ENCODE measurements at regions not wholly inside any gene's neighbourhood (a gene's known extent, or its start where the extent isn't known, plus 50 kb on each side); places are given as distances from the start of the nearest gene placed in this dataset.
"Not testable (repeated sequence)": the region's sequence is repeated elsewhere in the genome, so short reads cannot be mapped to it uniquely, and the experiment has no call there.

DNA sequence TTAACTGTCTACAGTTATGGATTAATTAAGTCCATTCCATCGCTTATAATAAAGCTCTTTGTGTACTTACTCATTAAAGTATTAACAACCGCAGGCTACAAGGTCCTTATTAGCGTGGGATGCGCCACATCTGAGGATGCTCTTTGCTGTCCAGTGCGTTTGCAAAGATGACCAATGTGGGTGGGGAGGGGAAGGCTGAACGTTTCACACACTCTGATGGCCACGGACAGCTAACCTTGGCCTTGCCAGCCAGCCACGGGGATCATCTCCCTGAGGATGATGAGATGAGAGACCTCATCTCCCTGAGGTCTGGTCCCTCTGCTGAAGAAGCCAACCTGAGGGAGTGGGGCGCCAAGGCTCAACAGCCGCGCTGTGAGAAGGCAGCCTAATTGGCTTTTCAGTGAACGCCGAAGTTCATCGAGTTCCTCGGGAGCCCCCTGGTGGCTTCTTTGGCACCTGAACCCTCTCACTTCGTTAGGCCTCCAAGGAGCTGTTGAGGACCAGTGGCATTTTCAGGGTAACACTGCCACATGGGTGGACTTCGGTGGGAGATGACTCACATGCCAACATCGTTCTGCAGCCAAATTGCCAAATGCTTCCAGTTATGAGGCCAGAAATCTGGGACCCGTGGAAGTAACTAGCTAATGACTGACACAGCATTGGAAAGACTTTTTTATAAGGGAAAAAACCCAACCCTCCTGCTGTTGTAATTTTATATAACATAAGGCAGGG lies 69.3 kb upstream of the SEC11C start:
- H3K27ac ChIP-seq, result no peak overlapping the region
- no peak for TF ChIP-seq POLR2A (IDR thresholded peaks at IDR 0.05)
- TF ChIP-seq, protein P1, sequence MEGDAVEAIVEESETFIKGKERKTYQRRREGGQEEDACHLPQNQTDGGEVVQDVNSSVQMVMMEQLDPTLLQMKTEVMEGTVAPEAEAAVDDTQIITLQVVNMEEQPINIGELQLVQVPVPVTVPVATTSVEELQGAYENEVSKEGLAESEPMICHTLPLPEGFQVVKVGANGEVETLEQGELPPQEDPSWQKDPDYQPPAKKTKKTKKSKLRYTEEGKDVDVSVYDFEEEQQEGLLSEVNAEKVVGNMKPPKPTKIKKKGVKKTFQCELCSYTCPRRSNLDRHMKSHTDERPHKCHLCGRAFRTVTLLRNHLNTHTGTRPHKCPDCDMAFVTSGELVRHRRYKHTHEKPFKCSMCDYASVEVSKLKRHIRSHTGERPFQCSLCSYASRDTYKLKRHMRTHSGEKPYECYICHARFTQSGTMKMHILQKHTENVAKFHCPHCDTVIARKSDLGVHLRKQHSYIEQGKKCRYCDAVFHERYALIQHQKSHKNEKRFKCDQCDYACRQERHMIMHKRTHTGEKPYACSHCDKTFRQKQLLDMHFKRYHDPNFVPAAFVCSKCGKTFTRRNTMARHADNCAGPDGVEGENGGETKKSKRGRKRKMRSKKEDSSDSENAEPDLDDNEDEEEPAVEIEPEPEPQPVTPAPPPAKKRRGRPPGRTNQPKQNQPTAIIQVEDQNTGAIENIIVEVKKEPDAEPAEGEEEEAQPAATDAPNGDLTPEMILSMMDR (IDR thresholded peaks at IDR 0.05), result peak; percentile 63 to 86 (median 82)
- no peak overlapping the region for H3K4me3 ChIP-seq
- peak; percentile 67 to 94 (median 83) for DNase-seq
- H3K27me3 ChIP-seq, result no peaks in the 10 kb centered on the region
- H3K9me3 ChIP-seq (replicated peaks in 1 of 3), result no peaks in the 10 kb centered on the region
- intact Hi-C loops (cut with DNase I), result no loop called here
- no peaks in the 10 kb centered on the region for H3K36me3 ChIP-seq (replicated peaks in 1 of 2)
- 26 to 66% (median 26%) methylated on average over 7 to 19 of the region's 19 CpGs for WGBS, 4 donors
- H3K4me1 ChIP-seq (replicated peaks in 1 of 2), result no peaks in the 10 kb centered on the region

DNA sequence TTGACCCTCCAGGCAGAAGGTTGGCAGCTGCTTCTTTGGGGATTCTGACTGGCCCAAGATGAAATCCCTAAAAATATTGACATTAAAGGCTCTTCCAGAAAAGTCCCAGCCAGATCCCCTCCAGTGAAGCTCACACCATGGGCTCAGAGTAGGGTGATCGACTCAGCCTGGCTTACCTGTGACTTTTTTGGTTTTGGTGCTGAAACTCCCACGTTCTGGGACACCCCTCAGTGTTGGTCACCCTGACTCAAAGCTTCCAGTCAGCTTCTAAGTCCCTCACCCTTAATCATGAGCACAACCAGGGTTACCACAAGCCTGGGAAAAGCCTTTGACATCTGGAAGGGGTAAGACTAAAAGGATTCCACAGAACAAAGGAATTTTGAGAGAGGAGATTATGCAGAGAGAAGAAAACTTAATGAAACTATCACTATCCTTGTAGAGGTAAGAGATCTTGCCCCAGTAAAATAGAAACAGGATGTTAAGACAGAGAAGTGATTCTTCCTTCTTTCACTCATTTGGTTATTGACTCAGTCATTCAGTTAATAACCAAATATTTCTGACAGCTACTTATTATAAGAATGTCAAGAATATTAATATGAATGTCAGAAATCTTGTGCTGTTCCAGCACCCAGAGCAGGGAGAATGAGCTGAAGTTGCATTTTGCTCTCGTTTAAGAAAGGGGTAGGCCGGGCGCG lies 66.8 kb upstream of the SEC11C start:
- no peak for TF ChIP-seq POLR2A (IDR thresholded peaks at IDR 0.05)
- TF ChIP-seq, protein P1 (IDR thresholded peaks at IDR 0.05), result no peak
- no peaks in the 10 kb centered on the region for H3K27me3 ChIP-seq

GRCh38 chr18:59075923-59076322 lies 63.8 kb upstream of the SEC11C start:
- no peak overlapping the region for H3K4me3 ChIP-seq
- H3K36me3 ChIP-seq (replicated peaks in 1 of 2), result no peaks in the 10 kb centered on the region
- intact Hi-C loops (cut with DNase I), result no loop called here
- DNase-seq, result no peak
- no peaks in the 10 kb centered on the region for H3K27me3 ChIP-seq
- 55 to 60% (median 57%) methylated on average over 3 of the region's 3 CpGs for WGBS, 4 donors
- TF ChIP-seq, protein P1 (IDR thresholded peaks at IDR 0.05), result no peak
- TF ChIP-seq POLR2A (IDR thresholded peaks at IDR 0.05), result no peak
- H3K9me3 ChIP-seq (replicated peaks in 1 of 3), result no peaks in the 10 kb centered on the region
- no peaks in the 10 kb centered on the region for H3K4me1 ChIP-seq (replicated peaks in 1 of 2)
- no peak overlapping the region for H3K27ac ChIP-seq

More for the DNA sequence above, 66.8 kb upstream of the SEC11C start:
- intact Hi-C loops (cut with DNase I), result no loop called here
- Histone ChIP-seq H3K4me3 (no peak overlapping the region), H3K27ac (no peak overlapping the region), H3K9me3 (replicated peaks in 1 of 3) (no peaks in the 10 kb centered on the region), H3K36me3 (replicated peaks in 1 of 2) (no peaks in the 10 kb centered on the region), H3K4me1 (replicated peaks in 1 of 2) (no peaks in the 10 kb centered on the region)
- DNase-seq, result no peak
- 86 to 94% (median 92%) methylated on average over 6 of the region's 6 CpGs for WGBS, 4 donors

DNA sequence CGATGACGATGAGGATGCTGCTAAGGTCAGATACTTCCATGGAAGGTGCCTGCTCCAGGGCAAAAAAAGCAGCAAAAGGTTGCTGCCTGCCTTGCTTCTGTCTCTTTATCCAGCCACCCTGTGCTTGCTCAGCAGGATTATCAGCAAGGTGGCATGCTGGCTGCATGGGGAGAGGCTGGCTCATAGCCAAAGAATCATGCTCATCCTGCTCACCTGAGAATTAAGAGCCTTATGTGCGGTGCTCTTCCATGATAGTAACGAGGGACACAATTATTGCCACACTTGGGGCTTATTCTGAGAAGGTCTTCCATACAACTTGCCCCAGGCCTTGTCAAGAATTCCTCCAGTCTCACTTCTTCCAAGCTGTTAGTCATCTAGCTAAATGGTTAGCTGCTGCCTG lies 60.4 kb upstream of the SEC11C start:
- Histone ChIP-seq H3K27me3 (no peaks in the 10 kb centered on the region), H3K4me1 (replicated peaks in 1 of 2) (no peaks in the 10 kb centered on the region), H3K9me3 (replicated peaks in 1 of 3) (no peaks in the 10 kb centered on the region), H3K4me3 (no peak overlapping the region), H3K36me3 (replicated peaks in 1 of 2) (no peaks in the 10 kb centered on the region), H3K27ac (no peak overlapping the region)
- no peak for DNase-seq
- intact Hi-C loops (cut with DNase I), result no loop called here
- TF ChIP-seq POLR2A (IDR thresholded peaks at IDR 0.05), result no peak
- TF ChIP-seq, protein P1 (IDR thresholded peaks at IDR 0.05), result no peak
- 83 to 91% (median 89%) methylated on average over 4 of the region's 4 CpGs for WGBS, 4 donors

DNA sequence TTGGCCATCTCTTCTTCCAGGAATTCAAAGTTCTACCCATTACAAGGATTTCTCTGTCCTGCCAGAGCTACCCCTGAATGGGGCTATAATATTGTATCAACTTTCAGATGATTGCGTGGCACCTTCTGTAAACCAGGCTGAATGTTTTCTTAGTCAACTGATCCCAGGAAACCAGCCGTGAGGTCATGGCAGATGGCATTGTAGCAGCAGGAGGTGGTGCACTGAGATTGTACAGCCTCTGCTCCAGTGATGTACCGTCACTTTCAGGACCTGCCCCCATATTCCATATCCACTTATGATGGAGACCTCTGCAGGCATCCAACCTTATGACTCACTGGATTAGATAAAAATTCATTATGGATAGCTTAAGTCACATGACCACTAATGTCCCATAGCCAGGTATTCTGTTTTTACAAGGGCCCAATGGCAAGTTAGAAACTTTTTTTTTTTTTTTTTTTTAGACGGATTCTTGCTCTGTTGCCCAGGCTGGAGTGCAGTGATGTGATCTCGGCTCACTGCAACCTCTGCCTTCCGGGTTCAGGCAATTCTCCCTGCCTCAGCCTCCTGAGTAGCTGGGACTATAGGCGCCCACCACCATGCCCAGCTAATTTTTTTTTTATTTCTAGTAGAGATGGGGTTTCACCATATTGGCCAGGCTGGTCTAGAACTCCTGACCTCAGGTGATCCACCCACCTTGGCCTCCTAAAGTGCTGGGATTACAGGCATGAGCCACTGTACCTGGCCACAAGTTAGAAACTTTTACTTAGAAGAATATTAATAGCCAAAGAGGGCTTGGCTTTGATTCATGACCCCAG lies 59.8 kb upstream of the SEC11C start:
- DNase-seq; H3K4me3 ChIP-seq; H3K4me1 ChIP-seq (replicated peaks in 1 of 2); H3K27ac ChIP-seq; intact Hi-C loops (cut with DNase I); H3K36me3 ChIP-seq (replicated peaks in 1 of 2); H3K9me3 ChIP-seq (replicated peaks in 1 of 3); H3K27me3 ChIP-seq: not testable (repeated sequence)
- WGBS, 4 donors, result 86 to 93% (median 89%) methylated on average over 7 of the region's 7 CpGs

Data from adrenal gland (tissue), 9 donors.